Liver (tissue), 8 donors: ENCODE measurements at regions not wholly inside any gene's neighbourhood (a gene's known extent, or its start where the extent isn't known, plus 50 kb on each side); places are given as distances from the start of the nearest gene placed in this dataset.

Experiments
- DNase-seq: peaks from one replicate; pipeline ENCODE4 v3.0.0-alpha.2; 2017; ENCODE audit warnings: low spot score
- H3K27ac ChIP-seq, 2 donors: one replicate each; pipeline ENCODE4 v1.7.0; 2013; ENCODE audit warnings: inconsistent platforms in 2 of 2, low read length in 2 of 2, control low read depth in 1 of 2, low read depth in 1 of 2, mild to moderate bottlenecking in 1 of 2
- H3K27me3 ChIP-seq, 4 donors: one replicate each; pipeline versions ENCODE4 v1.6.1 to v1.7.0; 2013; ENCODE audit warnings: low read length in 3 of 4, inconsistent platforms in 1 of 4, mild to moderate bottlenecking in 1 of 4, moderate library complexity in 1 of 4; ENCODE audit not compliant: control insufficient read depth in 4 of 4, insufficient read depth in 4 of 4
- H3K36me3 ChIP-seq, 4 donors: one replicate each; pipeline versions ENCODE4 v1.6.1 to v1.7.0; 2013; ENCODE audit warnings: low read length in 3 of 4, mild to moderate bottlenecking in 3 of 4, low read depth in 1 of 4, moderate library complexity in 1 of 4; ENCODE audit not compliant: control insufficient read depth in 4 of 4, insufficient read depth in 3 of 4
- H3K4me1 ChIP-seq, 4 donors: one replicate each; pipeline versions ENCODE4 v1.6.1 to v1.7.0; 2013; ENCODE audit warnings: low read length in 3 of 4, mild to moderate bottlenecking in 3 of 4, moderate library complexity in 1 of 4; ENCODE audit not compliant: control insufficient read depth in 4 of 4, insufficient read depth in 4 of 4
- H3K4me3 ChIP-seq, 3 donors: one replicate each; pipeline versions ENCODE4 v1.6.1 to v1.7.0; 2013; ENCODE audit warnings: low read length in 3 of 3, control low read depth in 1 of 3, low read depth in 1 of 3, mild to moderate bottlenecking in 1 of 3
- H3K9ac ChIP-seq, 2 donors: one replicate each; pipeline ENCODE4 v1.7.0; 2013; ENCODE audit warnings: low read length in 2 of 2, mild to moderate bottlenecking in 2 of 2, moderate library complexity in 2 of 2, control low read depth in 1 of 2, low read depth in 1 of 2
- H3K9me3 ChIP-seq, 4 donors: one replicate each; pipeline versions ENCODE4 v1.6.1 to v1.7.0; 2013; ENCODE audit warnings: low read length in 3 of 4; ENCODE audit not compliant: control insufficient read depth in 4 of 4
- ATF3 ChIP-seq: IDR thresholded peaks from 2 replicates; pipeline ENCODE4 v1.6.1; 2016; ENCODE audit warnings: antibody characterized with exemption
- CTCF ChIP-seq: fragments of 150-350 bp; IDR thresholded peaks from 2 replicates; pipeline ENCODE4 v1.5.1; 2017; ENCODE audit warnings: improper control_type of control experiment, low read depth, low read length; ENCODE audit not compliant: missing input control
- EGR1 ChIP-seq, 2 donors: IDR thresholded peaks; 2 replicates each; pipeline ENCODE4 v1.6.1; 2016 to 2018; ENCODE audit warnings: antibody characterized with exemption in 2 of 2, low read depth in 2 of 2
- FOXA1 ChIP-seq: IDR thresholded peaks from 2 replicates; pipeline ENCODE4 v1.6.1; 2016; ENCODE audit warnings: antibody characterized with exemption
- FOXA2 ChIP-seq: IDR thresholded peaks from 2 replicates; pipeline ENCODE4 v1.6.1; 2016; ENCODE audit warnings: antibody characterized with exemption
- GABPA ChIP-seq, 2 donors: IDR thresholded peaks in 1 of 2; conservative IDR thresholded peaks in 1 of 2; 2 replicates each; pipeline ENCODE4 v1.6.1; 2016; ENCODE audit warnings: antibody characterized with exemption in 2 of 2, mild to moderate bottlenecking in 1 of 2, moderate library complexity in 1 of 2
- HNF4A ChIP-seq, 2 donors: conservative IDR thresholded peaks; 2 replicates each; pipeline ENCODE4 v1.6.1; 2016; ENCODE audit warnings: antibody characterized with exemption in 2 of 2, mild to moderate bottlenecking in 2 of 2
- HNF4G ChIP-seq: IDR thresholded peaks from 2 replicates; pipeline ENCODE4 v1.6.1; 2016; ENCODE audit warnings: antibody characterized with exemption
- JUND ChIP-seq, 2 donors: IDR thresholded peaks; 2 replicates each; pipeline ENCODE4 v1.6.1; 2016; ENCODE audit warnings: antibody characterized with exemption in 2 of 2
- NR2F2 ChIP-seq: IDR thresholded peaks from 2 replicates; pipeline ENCODE4 v1.6.1; 2016; ENCODE audit warnings: antibody characterized with exemption
- RAD21 ChIP-seq, 2 donors: IDR thresholded peaks; 2 replicates each; pipeline ENCODE4 v1.6.1; 2016; ENCODE audit warnings: antibody characterized with exemption in 2 of 2, mild to moderate bottlenecking in 2 of 2
- REST ChIP-seq: IDR thresholded peaks from 2 replicates; pipeline ENCODE4 v1.6.1; 2016; ENCODE audit warnings: antibody characterized with exemption, mild to moderate bottlenecking
- RXRA ChIP-seq, 2 donors: IDR thresholded peaks; 2 replicates each; pipeline ENCODE4 v1.6.1; 2017 to 2018; ENCODE audit warnings: antibody characterized with exemption in 2 of 2, mild to moderate bottlenecking in 1 of 2
- SP1 ChIP-seq: IDR thresholded peaks from 2 replicates; pipeline ENCODE4 v1.6.1; 2018; ENCODE audit warnings: antibody characterized with exemption, mild to moderate bottlenecking
- TAF1 ChIP-seq: conservative IDR thresholded peaks from 2 replicates; pipeline ENCODE4 v1.6.1; 2016; ENCODE audit warnings: antibody characterized with exemption, mild to moderate bottlenecking
- YY1 ChIP-seq: IDR thresholded peaks from 2 replicates; pipeline ENCODE4 v1.6.1; 2016; ENCODE audit warnings: antibody characterized with exemption, mild to moderate bottlenecking
- ZBTB33 ChIP-seq: IDR thresholded peaks from 2 replicates; pipeline ENCODE4 v1.6.1; 2016; ENCODE audit warnings: antibody characterized with exemption
- WGBS: extraction: QIAGEN DNeasy Blood & Tissue Kit; methylation state at CpG from one replicate; pipeline ENCODE4 v1.1.7; 2013; 5-methylcytosine and 5-hydroxymethylcytosine counted together
- TF ChIP-seq, protein P1 (sequence below): IDR thresholded peaks from 2 replicates; pipeline ENCODE4 v1.6.1; 2016; ENCODE audit warnings: antibody characterized with exemption
- donor health status: healthy.
- donor health status: healthy.
- donor health status: healthy.
- donor health status: healthy.
- donor health status: healthy.

DNA sequence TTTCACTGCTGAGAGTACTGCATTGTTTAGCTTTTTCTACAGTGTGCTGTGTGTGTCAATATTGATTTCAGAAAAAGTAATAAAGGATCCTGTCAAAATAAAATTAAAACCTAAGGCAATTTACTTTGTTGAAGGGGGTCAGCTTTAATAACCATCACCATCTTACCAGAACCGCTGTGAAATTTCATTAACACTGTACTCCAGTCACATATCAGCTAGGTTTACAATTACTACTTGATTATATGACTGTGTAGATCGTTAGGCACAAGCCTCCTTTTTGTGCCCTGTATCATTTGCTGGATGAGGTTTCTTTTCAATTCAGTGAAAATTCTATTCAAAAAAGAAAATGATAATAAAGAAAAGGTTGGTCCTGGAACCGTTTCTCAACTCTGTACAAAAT, 917.2 kb downstream of the CENPC start (continued):
- no peak for TF ChIP-seq SP1
- no peak for TF ChIP-seq HNF4G

- Histone ChIP-seq H3K9me3 (no peaks in the 10 kb centered on the region), H3K27ac (no peak overlapping the region), H3K27me3 (no peaks in the 10 kb centered on the region), H3K4me1 (no peaks in the 10 kb centered on the region), H3K4me3 (no peak overlapping the region), H3K36me3 (no peaks in the 10 kb centered on the region), H3K9ac (no peak overlapping the region)
- whole genome bisulfite sequencing: 90% methylated on average over 5 of the region's 5 CpGs
- no peak for TF ChIP-seq REST
- TF ChIP-seq RAD21 (IDR thresholded peaks at IDR 0.05): no peak
- TF ChIP-seq FOXA1: no peak
- TF ChIP-seq TAF1: no peak
- TF ChIP-seq EGR1 (IDR thresholded peaks at IDR 0.05; ENCODE audit: low read depth in 2 of 2): no peak
- TF ChIP-seq RXRA (IDR thresholded peaks at IDR 0.05): no peak
- no peak for TF ChIP-seq ATF3
- no peak for TF ChIP-seq SP1
- no peak for TF ChIP-seq HNF4G
- no peak for TF ChIP-seq JUND (IDR thresholded peaks at IDR 0.05)
- TF ChIP-seq ZBTB33: no peak
- no peak for TF ChIP-seq GABPA (IDR thresholded peaks at IDR 0.05 in 1 of 2, conservative IDR thresholded peaks at IDR 0.05 in 1 of 2)
- no peak for TF ChIP-seq FOXA2
- no peak for TF ChIP-seq CTCF
- TF ChIP-seq NR2F2: no peak
- TF ChIP-seq YY1: no peak
- TF ChIP-seq, protein P1, sequence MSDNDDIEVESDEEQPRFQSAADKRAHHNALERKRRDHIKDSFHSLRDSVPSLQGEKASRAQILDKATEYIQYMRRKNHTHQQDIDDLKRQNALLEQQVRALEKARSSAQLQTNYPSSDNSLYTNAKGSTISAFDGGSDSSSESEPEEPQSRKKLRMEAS: no peak
- TF ChIP-seq HNF4A (conservative IDR thresholded peaks at IDR 0.05): no peak
- no peak for DNase-seq
Measured at GRCh38 chr4:66625480-66625879, 919.8 kb downstream of the CENPC start.
